Panc1 (cell line): ENCODE measurements at regions not wholly inside any gene's neighbourhood (a gene's known extent, or its start where the extent isn't known, plus 50 kb on each side); places are given as distances from the start of the nearest gene placed in this dataset.

Experiments
- ATAC-seq: fragments of 200-7000 bp; cut with Tn5 transposase; 2 replicates; pipeline ENCODE4 v1.9.1; 2020; ENCODE audit warnings: mild to moderate bottlenecking, moderate library complexity
- BruUV-seq: library from RNA; stranded (reverse); fragments of 400-500 nt; replicated peaks from 2 replicates; lab custom pipeline; 2021; lab: Mats Ljungman, UMichigan
- CTCF ChIA-PET: fragments of 300-600 bp; sonication (Branson Sonifier 250); formaldehyde crosslinking; loops from one replicate; lab custom pipeline; 2022; ENCODE audit warnings: antibody characterized with exemption; lab: Charles Lee
- POLR2A ChIA-PET: fragments of 300-600 bp; sonication (Branson Sonifier 250); formaldehyde crosslinking; loops from one replicate; lab custom pipeline; 2022; ENCODE audit warnings: antibody characterized with exemption; lab: Charles Lee
- DNase-seq: peaks from one replicate; pipeline ENCODE4 v3.0.0-alpha.2; 2010; ENCODE audit warnings: low read depth, low spot score
- H3K27ac ChIP-seq: 2 replicates; pipeline ENCODE4 v1.5.1; 2011; ENCODE audit warnings: mild to moderate bottlenecking, low read length, inconsistent platforms
- H3K27me3 ChIP-seq: fragments of 200-500 bp; sonication (Bioruptor generic); 2 replicates; pipeline ENCODE4 v1.6.0; 2014; ENCODE audit warnings: low read length, inconsistent platforms; ENCODE audit not compliant: control insufficient read depth, insufficient read depth
- H3K36me3 ChIP-seq: fragments of 200-500 bp; sonication (Bioruptor generic); 2 replicates; pipeline ENCODE4 v1.5.1; 2014; ENCODE audit warnings: inconsistent platforms, mild to moderate bottlenecking, low read length, moderate library complexity; ENCODE audit not compliant: control insufficient read depth, insufficient read depth
- H3K4me1 ChIP-seq: 2 replicates; pipeline ENCODE4 v1.5.1; 2011; ENCODE audit warnings: inconsistent platforms, mild to moderate bottlenecking, low read length, moderate library complexity; ENCODE audit not compliant: control insufficient read depth, insufficient read depth
- H3K4me3 ChIP-seq, 2 experiments: 2 replicates each; pipeline ENCODE4 v1.5.1; 2011 to 2012; ENCODE audit warnings: low read depth in 2 of 2, low read length in 2 of 2, mild to moderate bottlenecking in 2 of 2, inconsistent platforms in 1 of 2, moderate library complexity in 1 of 2
- H3K9me3 ChIP-seq: fragments of 200-500 bp; sonication (Bioruptor generic); 2 replicates; pipeline ENCODE4 v1.5.1; 2014; ENCODE audit warnings: low read depth, mild to moderate bottlenecking, inconsistent platforms, low read length, moderate library complexity; ENCODE audit not compliant: control insufficient read depth, insufficient read depth
- CTCF ChIP-seq: fragments of 450-650 bp; IDR thresholded peaks from 2 replicates; pipeline ENCODE4 v1.5.1; 2017; ENCODE audit warnings: mild to moderate bottlenecking
- POLR2AphosphoS5 ChIP-seq: IDR thresholded peaks from 2 replicates; pipeline ENCODE4 v1.6.1; 2012; ENCODE audit warnings: mild to moderate bottlenecking, low read depth, low read length, moderate library complexity
- REST ChIP-seq, 2 experiments: IDR thresholded peaks; 2 replicates each; pipeline ENCODE4 v1.6.1; 2011 to 2012; ENCODE audit warnings: low read depth in 2 of 2, control low read depth in 1 of 2, low read length in 1 of 2, mild to moderate bottlenecking in 1 of 2, moderate library complexity in 1 of 2; ENCODE audit not compliant: insufficient read depth in 1 of 2
- SIN3A ChIP-seq: IDR thresholded peaks from 2 replicates; pipeline ENCODE4 v1.6.1; 2012; ENCODE audit warnings: low read depth, mild to moderate bottlenecking, low read length, moderate library complexity, borderline replicate concordance; ENCODE audit not compliant: insufficient read depth
- TCF7L2 ChIP-seq: IDR thresholded peaks from 2 replicates; pipeline ENCODE4 v1.6.1; 2011; ENCODE audit warnings: mild to moderate bottlenecking, low read depth, low read length, inconsistent platforms
- in situ Hi-C: cut with HindIII; loops from 2 replicates; pipeline ENCODE4 v1.10.0; 2016; ENCODE audit warnings: low sequenced_read_pairs, low pct_unique_long_range_greater_than_20kb
- intact Hi-C: fragments of 100-400 bp; cut with micrococcal nuclease; formaldehyde crosslinking; loops from one replicate; pipeline ENCODE4 v1.10.0; 2022; ENCODE audit not compliant: unreplicated experiment

GRCh38 chrX:1112321-1112720, 100.1 kb downstream of the CRLF2 start:
- in situ Hi-C loops, result no loop called here
- Histone ChIP-seq H3K4me3 (no peak overlapping the region), H3K9me3 (no peaks in the 10 kb centered on the region), H3K36me3 (no peaks in the 10 kb centered on the region), H3K27ac (no peak overlapping the region), H3K4me1 (no peaks in the 10 kb centered on the region), H3K27me3 (no peaks in the 10 kb centered on the region)
- intact Hi-C loops, result no loop called here
- no TSS peak for BruUV-seq
- TF ChIP-seq TCF7L2 (no peak), SIN3A (no peak), REST (IDR thresholded peaks at IDR 0.05; ENCODE audit: insufficient read depth in 1 of 2, low read depth in 2 of 2, low read length in 1 of 2) (no peak), POLR2AphosphoS5 (no peak), CTCF (no peak)
- ChIA-PET CTCF (no interaction called here), POLR2A (no interaction called here)
- DNase-seq (no peak), ATAC-seq (no peak)

- Histone ChIP-seq H3K27me3 (no peaks in the 10 kb centered on the region; the same call in 1 of the 2 replicates), H3K27ac (no peak overlapping the region), H3K4me3 (no peak overlapping the region), H3K9me3 (no peaks in the 10 kb centered on the region), H3K4me1 (no peaks in the 10 kb centered on the region), H3K36me3 (no peaks in the 10 kb centered on the region)
- no peak for TF ChIP-seq SIN3A
- TF ChIP-seq REST (IDR thresholded peaks at IDR 0.05; ENCODE audit: insufficient read depth in 1 of 2, low read depth in 2 of 2, low read length in 1 of 2), result no peak
- no peak for TF ChIP-seq TCF7L2
- no peak for TF ChIP-seq CTCF
- no peak for TF ChIP-seq POLR2AphosphoS5
- ChIA-PET POLR2A (no interaction called here), CTCF (no interaction called here)
- intact Hi-C loops, result no loop called here
- ATAC-seq (no peak), DNase-seq (no peak)
- in situ Hi-C loops, result no loop called here
- BruUV-seq, result no TSS peak
Observed at GRCh38 chrX:1111601-1112300, 100.7 kb downstream of the CRLF2 start.
